NCI-H2171 treated with DMSO at 0.1 percent for 48 hours (cell line): ENCODE measurements at regions not wholly inside any gene's neighbourhood (a gene's known extent, or its start where the extent isn't known, plus 50 kb on each side); places are given as distances from the start of the nearest gene placed in this dataset.
"Not testable (repeated sequence)": the region's sequence is repeated elsewhere in the genome, so short reads cannot be mapped to it uniquely, and the experiment has no call there.

Source experiments
- DNase-seq: peaks from one replicate; lab custom pipeline; 2025; lab: John Stamatoyannopoulos, UW

- no peak for DNase-seq
Measured at GRCh38 chr21:35467566-35467965, 418.5 kb upstream of the RUNX1 start.

GRCh38 chr21:35466681-35467080 lies 417.6 kb upstream of the RUNX1 start:
- DNase-seq, result not testable (repeated sequence)

GRCh38 chr21:35465741-35466140 lies 416.6 kb upstream of the RUNX1 start:
- DNase-seq, result no peak

GRCh38 chr21:35461700-35462099 lies 412.6 kb upstream of the RUNX1 start:
- DNase-seq, result no peak

GRCh38 chr21:35460441-35460840 lies 411.3 kb upstream of the RUNX1 start:
- DNase-seq, result no peak

- DNase-seq, result no peak
Measured at GRCh38 chr21:35458405-35458804, 409.3 kb upstream of the RUNX1 start.

- no peak for DNase-seq
Measured at GRCh38 chr21:35457097-35457804, 408.1 kb upstream of the RUNX1 start.

- DNase-seq, result no peak
Measured at GRCh38 chr21:35451276-35451675, 402.2 kb upstream of the RUNX1 start.

- DNase-seq, result no peak
Measured at GRCh38 chr21:35450830-35451229, 401.7 kb upstream of the RUNX1 start.

GRCh38 chr21:35449846-35450245 lies 400.7 kb upstream of the RUNX1 start:
- DNase-seq, result no peak

GRCh38 chr21:35448876-35449599 lies 399.9 kb upstream of the RUNX1 start:
- no peak for DNase-seq

- DNase-seq, result no peak
Measured at GRCh38 chr21:35444391-35444790, 395.3 kb upstream of the RUNX1 start.

- DNase-seq, result no peak
Measured at GRCh38 chr21:35441868-35442582, 392.9 kb upstream of the RUNX1 start.

- DNase-seq, result no peak
Measured at GRCh38 chr21:35438643-35439404, 389.7 kb upstream of the RUNX1 start.

GRCh38 chr21:35437941-35438340 lies 388.8 kb upstream of the RUNX1 start:
- DNase-seq, result no peak

- no peak for DNase-seq
Measured at GRCh38 chr21:35436899-35437298, 387.8 kb upstream of the RUNX1 start.

- not testable (repeated sequence) for DNase-seq
Measured at GRCh38 chr21:35432601-35433000, 383.5 kb upstream of the RUNX1 start.

GRCh38 chr21:35430260-35430659 lies 381.2 kb upstream of the RUNX1 start:
- DNase-seq, result no peak

GRCh38 chr21:35428937-35429336 lies 379.8 kb upstream of the RUNX1 start:
- no peak for DNase-seq

GRCh38 chr21:35428489-35428888 lies 379.4 kb upstream of the RUNX1 start:
- DNase-seq, result no peak

GRCh38 chr21:35428001-35428320 lies 378.9 kb upstream of the RUNX1 start:
- DNase-seq, result no peak

GRCh38 chr21:35427320-35428000 lies 378.4 kb upstream of the RUNX1 start:
- DNase-seq, result no peak
